GM21528 (cell line): ENCODE measurements at regions not wholly inside any gene's neighbourhood (a gene's known extent, or its start where the extent isn't known, plus 50 kb on each side); places are given as distances from the start of the nearest gene placed in this dataset.

ENCODE experiments used
- ATAC-seq: cut with Tn5 transposase; IDR thresholded peaks from one replicate; pipeline ENCODE4 v1.9.1; 2021; ENCODE audit warnings: mild to moderate bottlenecking, moderate library complexity; ENCODE audit not compliant: unreplicated experiment, low FRiP score

DNA sequence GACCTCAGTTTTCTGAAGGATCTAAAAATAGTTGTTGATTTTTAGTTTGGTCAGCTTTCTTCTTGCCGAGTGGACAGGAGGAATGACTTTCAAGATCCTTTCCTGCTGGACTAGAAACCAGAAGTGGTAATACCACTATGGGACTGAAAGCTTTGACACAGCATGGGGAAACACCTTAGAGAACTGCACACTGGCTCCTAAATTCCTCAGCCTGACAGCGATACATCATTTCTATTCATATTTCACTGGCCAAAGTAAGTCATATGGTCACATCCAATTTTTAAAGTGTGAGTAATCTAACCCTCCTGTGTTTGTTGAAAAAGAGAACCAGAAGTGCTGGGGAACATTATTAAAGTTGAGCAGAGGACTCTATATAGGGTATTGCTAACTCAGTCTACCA, 244.7 kb upstream of the MMADHC start:
- ATAC-seq = no peak

DNA sequence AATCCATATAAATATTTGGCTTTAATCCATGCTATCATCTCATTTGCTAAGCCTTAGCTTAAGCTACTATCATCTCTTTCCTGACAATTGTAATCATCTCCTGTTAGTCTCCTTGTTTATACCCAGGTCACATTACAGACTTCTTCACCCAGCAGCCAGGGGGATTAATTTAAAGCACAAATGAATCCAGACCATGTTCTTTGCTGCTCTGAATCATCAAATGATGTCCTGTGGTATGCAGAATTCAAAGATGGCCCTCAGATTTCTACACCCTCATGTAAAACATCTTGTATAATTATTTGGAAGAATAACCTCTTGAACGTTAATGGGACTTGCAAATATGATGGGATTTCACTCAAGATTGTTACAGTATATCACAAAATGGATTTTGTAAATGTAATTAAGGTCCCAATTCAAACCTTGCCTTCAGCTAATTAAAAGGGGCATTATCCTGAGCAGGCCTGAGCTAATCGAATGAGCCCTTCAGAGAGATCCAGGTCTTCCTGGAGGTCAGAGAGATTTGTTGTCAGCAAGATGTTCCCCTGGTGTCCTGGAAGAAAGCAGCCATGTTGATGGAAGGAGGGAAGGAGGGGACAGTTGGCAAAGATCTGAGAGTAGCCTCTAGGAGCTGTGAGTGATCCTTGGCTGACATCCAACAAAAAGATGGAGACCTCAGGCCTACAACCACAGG, 241.1 kb upstream of the MMADHC start:
- ATAC-seq = no peak

DNA sequence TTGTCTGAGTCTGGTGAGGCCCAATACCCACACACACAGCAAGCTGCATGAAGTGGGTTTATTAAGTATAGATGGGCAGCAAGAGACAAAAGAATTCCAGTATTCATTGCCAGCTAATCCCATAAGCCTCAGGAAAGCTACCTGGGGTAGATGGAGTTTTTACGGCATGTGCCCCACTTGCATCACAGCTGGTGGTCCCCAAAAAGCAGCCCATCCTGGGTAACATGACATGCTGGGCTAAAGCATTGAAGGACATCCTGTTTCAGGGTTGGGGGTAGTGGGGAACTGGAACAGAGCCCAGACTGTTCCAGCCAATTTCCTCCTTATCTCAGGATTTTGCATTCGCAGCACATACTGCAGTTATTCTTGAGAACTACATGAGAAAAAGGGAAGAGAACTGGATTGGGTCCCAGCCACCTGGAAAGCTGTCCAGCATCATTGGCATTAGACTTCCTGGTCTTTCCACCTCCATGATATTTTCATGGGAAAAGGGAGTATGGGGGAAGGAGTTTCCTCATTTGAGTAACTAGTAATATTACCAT, 240.1 kb upstream of the MMADHC start:
- no peak for ATAC-seq

DNA sequence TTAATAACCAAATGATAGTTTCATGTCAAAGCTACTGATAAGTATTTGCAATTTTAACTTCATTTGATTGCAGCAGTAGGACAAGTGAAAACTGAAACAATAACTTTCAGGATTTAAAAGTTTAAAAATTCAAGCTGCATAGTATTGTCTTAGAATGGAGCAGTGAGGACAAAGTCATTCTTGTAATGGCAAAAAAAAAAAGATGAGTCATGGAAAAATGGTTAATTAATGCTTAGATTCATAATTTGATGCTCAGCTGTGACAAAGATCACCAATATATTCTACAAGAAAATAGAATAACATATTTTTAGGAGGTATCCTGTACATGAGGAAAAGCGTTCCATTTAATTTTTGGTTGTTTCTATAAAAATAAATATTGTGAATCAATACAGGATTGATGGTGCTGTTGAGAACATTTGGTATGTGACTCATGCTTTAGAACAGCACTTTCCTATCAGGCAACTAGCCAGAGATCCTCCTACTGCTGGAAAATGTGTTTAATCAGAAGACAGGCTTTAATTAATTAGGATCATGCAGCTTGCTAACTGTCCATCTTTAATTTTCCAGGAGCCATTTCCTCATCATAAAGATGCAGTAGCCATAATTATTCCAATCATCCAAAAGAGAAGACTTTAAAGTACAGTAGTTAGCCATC, 239.0 kb upstream of the MMADHC start:
- no peak for ATAC-seq

DNA sequence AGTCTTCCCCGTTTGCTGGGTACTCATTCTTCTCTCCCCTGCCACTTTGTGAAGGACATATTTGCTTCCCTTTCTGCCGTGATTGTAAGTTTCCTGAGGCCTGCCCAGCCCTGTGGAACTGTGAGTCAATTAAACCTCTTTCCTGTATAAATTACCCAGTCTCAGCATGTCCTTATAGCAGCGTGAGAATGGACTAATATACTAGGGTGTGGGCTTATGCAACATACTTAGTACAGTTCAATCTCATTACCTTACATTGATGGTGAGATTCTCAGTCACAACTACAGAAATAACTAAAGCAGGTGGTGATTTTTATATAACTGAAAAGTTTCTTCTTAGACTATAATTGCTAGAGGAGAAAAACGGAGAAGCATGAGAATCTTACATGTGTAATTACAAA, 237.9 kb upstream of the MMADHC start:
- ATAC-seq = no peak

DNA sequence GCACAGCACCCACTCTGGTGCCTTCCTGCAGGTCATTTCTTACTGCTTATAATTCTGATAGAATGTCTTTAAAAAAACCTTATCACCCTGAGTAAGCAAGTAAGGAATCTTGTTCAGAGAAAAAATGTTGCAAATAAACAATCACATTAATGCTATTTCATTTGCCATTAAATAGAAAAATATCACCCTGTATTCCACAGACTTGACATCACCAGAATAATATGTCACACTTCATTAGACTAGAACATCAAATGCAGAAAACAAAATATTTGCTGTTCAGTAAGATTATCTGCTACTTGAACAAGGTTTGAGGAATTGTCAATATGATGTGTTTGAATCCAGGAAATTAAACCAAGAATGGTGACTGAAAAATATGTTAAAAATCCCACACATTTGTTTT, 236.6 kb upstream of the MMADHC start:
- no peak for ATAC-seq

DNA sequence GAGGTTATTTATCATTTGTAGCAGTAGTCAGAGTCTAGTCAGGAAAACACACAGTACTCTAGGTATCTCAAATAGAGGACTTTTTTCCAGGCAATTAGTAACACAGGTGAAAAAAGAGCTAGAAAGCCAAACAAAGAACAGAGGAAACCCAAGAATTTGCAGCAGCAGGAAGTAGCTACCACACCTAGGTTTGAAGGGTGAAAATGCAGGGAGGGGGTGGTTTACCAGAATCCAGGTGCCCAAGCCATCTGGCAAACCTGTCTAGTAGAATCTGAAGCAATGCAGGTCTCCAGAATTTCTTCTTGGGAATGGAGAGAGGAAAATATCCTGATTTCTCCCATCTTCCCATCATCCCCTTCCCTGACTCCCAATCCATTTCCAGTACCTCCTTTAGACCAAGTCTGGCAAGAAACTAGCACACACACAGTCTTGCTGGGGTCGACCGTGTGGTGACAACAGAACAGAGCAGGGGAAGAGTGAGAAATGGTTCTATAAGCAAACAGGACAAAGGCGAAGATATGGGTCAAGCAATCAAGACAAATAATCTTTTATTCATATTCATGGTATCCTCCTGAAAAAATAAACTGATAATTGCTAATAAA, 231.9 kb upstream of the MMADHC start:
- ATAC-seq = no peak

DNA sequence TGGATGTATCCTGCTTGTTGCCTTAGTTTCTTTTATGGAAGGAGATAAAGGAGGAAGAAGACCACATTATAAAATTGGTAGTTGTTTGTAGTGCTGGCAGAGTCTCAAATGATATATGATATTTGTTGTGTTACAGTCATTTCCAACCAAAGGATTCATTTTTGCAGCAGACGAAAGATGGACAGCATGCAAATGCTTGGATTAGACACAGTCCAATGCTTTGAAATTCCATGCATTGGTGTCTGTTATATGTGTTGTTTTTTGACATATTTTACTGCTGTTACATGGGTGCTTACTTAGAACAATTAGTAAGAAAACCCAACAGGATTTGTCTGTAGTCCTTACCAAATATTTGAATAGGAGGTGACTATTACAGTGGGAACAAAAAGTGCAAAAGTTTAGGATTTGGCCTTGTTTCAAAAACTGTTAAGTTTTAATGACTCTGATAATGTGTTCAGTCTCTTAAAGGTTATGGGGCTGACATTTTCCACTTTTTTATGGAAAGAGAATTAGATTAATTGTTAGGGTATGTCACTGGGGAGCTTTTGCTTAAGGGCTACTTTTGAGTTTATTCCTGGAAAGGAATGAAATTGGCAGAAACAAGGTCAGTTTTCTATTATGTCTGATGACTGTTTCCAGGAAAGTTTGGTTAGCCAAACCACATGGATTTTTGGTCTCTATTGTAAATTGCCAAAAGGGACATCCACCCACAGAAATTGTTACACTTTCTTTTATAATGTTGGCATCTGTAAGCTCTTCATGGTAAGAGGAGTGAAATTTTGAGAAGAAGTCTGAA, 229.4 kb upstream of the MMADHC start:
- ATAC-seq = no peak

DNA sequence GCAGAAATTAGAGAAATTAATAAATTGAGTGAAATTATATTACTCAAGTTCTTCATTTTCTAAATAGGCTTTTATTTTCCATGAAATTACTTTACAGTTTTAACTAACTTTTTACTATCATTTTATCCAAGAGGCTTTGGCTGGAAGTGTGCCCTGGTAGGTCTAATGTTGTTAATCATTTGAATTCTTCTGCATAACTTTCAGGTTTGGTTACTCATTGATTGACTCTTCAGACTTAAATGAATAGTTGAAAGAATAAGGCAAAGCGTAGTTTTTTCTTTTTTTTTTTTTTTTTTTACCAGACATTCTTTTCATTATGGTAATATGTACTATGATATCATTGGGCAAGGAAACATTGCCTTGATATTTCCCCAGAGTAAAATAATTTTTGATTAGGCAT, 228.4 kb upstream of the MMADHC start:
- ATAC-seq = no peak

DNA sequence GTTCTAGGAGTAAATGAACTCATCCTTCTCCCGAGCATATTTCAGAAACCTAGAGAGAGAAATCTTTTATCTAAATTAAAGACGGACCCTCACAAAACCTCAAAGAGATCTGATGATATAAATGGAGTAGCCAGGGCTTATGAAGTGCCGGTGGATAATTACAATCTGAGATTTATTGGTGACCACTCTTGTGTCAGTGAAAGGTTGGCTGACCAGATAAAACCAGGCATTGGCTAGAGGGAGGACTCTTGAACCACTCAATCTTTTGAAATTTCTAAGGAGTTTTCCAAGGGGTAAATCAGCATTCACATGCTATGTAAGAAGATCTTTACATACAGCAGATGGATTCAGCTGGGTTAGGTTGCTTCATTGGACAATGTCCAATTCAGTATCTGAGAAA, 227.3 kb upstream of the MMADHC start:
- ATAC-seq = no peak

DNA sequence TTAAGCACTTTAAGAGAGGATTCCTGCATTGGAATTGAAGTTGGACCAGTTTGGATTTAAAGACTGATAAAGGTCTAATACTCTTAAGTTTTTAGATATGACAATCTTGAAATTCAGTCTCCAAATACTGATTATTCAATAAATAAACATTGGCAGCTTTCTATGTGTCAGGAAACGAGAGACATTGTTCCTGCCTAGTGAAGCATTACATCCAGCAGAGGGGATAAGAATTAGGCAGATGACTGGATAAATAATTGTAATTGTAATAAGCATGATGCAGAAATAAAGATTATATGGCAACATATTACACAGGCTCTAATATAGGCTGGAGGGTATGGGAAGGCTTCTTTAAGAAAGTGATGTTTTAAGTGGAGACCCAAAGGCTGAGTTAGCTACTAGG, 226.5 kb upstream of the MMADHC start:
- ATAC-seq = no peak

DNA sequence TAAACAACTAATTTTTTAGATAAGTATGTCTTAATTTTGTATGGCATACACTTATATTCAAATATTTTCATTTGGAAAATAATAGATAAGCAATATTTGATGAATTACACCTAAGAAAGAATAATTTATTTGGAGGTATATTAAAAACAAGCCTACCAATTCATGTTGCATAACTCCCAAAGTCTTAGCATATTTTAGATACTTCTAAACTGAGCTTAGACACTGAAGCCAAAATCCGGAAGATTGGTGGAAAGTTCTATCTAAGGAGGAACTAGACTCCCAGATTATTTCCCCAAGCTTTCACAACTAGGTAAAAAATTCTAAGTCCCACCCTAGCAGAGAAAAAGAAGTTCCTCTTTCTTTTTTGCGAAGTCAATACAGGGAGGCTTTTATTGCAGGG, 221.0 kb upstream of the MMADHC start:
- ATAC-seq = no peak

DNA sequence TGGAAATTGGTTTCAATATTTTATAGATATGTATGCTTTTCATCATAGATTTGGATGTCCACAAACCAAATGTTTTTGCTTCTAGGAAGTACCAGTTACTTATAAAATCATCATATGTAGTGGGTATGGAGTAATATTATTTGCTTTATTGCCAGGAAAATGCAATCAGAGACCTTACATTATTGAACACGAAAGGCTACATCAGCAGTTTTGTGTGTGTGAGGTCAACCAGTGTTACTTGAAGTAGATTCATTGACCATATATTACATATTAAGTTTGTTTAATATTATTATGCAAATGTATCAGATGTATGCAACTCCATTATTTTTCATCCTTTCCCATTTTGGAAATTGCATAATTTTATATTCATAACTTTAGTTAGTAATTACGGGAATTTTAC, 219.1 kb upstream of the MMADHC start:
- no peak for ATAC-seq

DNA sequence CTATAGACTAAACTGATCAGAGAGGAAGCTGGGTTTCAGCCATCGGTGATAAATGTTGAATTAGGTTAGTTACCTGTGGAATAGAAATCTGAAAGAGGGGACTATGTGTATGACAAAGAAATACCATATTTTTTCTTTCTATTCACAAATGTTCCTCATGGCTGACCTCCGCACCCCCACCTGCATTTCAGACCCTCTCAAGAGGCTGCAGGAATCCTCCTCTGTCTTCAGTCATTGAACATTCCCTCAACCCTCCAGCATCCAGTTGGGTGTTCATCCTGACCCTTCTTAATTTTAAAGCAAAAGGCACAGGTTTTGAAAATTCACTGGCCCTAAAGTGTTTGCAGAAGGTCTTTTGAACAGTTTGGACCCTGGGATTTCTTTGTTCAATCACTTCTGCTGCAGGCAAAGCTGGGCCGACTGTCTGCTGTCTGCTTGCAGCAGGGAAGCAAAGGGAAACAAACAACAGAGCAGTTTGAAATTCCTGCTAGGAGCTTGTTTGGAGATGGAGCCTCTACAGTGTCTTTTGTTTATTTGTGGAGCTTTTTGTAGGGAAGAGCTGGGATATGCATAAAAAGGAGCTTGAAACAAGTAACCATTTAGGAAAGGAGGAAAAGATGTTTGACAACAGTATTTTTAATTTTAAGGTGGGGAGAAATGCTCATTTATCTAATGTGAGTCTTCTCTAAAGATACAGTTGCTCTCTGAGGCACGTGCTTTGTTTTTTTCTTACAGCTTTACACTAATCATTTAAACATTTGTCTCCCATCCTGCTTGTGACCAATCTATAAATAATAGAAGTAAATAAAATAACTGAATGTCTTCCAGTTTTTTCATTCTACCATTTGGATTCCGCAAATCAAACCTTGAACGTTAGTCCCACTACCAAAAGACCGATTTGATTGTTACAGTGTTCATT, 213.3 kb upstream of the MMADHC start:
- no peak for ATAC-seq

DNA sequence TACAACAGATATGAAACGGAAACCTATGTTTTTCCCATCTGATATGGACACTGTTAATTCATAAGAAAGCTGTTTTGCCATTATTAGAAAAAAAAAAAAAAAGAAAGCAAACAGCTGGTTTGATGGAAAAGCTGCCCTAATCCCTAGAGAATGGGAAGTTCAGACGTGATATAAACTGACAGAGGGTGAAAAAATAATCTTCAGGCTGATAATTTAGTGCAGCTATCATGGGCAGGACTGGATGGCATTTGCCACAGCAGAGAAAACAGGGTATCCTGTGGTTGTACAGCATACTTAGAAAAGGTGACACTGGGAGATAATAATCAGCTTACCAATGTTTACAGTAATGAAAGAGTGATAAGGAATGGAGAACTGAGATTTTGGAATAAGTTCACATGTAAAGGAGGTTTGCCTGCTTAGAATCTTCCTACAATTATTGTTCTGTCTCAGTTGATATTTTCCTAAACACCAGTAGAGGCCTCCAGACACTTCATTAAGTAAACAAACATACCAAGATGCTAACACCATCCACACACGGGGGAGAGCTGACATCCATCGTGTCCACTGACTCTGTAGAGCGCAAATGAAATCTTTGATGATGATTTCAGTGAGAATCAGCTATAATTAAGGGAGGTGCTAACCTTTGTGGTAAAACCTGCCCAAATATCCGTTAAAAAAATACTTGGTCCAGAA, 211.6 kb upstream of the MMADHC start:
- ATAC-seq = no peak

DNA sequence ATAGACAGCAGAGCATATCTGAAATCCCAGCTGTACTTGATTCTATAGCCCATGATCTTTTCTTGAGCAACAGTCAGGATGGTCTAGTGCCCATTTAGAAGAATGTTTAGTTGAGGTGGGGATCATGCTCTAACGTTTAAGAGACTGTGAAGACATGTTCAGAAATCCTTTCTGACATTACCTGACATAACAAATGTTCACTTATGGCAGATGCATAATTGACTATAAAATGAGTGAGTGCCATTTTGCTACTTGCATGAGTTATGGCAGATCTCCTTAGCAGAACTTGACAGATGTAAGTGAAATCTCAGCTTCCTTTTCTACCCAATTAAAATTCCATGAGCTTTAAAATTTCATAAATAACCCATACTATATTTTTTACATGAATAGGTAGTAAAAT, 209.5 kb upstream of the MMADHC start:
- no peak for ATAC-seq

DNA sequence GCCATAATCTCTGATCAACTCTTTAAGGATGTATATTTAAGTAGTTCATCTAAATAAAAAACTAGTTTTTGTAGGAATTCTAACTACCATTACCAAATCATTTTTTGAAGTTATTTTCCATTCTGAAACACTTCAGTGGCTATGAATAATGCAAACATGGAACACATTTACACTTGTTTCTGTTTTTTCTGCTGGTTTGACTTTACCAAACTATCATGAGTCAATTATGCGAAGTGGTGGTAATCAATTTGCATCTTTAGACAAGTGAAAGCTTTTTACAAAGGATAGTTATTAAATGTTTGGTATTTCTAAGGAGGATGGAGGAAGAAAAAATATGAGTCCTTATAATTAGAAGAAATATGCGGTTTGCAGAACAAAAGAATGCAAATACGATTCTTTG, 202.0 kb upstream of the MMADHC start:
- ATAC-seq = no peak

DNA sequence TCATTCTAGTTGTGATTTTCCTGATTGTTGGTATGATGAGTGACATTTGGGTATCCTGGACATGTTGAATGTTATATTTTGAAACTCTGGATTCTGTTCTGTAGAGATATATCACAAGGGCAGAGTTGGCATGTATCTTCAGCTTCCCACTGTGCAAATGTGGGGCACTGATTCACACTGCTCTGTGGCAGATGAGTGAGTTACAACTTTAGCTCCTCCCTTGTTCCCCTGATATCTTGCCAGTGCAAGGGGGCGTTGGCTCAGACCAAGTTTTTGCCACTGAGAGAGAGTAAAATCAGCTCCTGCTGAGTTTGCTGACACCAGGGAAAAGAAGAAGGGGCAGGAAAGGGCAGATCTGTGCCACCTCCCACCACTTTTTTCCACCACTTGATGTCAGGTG, 199.6 kb upstream of the MMADHC start:
- ATAC-seq = no peak

DNA sequence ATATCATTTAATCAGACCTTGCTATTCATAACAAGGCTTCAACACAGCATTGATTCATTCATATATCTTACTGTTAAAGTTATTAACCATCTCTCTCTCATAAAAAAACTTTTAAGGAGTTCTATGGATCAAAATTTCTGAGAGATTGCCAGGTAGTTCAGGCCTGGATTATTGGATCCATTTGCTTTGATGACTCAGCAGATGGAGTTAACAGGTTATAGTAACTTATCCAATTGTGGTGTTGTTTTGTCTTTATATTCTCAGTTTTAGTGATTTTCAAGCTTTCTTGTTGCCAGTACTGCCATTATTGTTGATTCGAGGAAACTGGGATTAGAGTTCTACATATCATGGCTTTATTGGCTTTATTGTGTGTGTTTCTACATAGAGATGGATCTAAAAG, 195.7 kb upstream of the MMADHC start:
- ATAC-seq = no peak

DNA sequence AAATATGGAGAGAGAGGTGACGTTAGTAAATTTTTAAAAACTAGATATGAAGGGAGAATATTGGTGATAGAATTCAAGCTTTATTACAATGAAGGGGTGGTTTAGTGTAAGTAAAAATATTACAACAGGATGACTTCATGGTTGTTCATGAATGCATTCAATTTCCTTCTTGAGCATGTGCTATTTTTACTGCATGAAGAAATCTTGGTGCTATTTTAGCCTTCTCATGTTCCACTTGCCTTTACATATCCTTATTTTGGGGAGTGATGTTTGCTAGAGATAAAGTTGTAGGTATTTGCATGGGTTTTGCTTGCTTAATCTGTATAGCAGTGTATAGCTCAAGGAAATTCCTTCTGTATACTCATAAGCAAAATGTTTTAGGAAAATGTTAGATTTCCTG, 195.0 kb upstream of the MMADHC start:
- ATAC-seq = no peak
